ENCODE measurements at regions not wholly inside any gene's neighbourhood (a gene's known extent, or its start where the extent isn't known, plus 50 kb on each side); places are given as distances from the start of the nearest gene placed in this dataset.

DNA sequence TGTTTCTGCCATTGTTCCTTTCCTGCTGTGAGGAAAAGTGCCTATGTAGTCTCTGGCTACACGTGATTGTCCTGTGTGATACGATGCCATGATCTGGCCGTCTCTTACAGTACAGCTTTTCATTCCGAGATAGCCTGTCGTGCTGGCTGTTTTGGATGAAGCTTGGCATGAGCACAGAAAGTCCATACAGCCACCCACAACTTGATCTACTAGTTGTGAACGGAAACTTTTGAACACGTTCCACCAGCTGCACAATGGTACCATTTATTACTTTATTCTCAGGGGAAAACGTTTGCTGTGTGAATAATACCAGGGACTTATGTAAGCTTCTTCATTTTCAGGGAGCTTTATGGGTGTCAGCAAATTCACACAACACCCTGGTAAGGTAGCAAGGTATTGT is 217.6 kb upstream of the ANKRD55 start:
- TF ChIP-seq GATA2 (IDR thresholded peaks at IDR 0.05; ENCODE audit: low read depth, low read length) (no peak), GATA3 (IDR thresholded peaks at IDR 0.05; ENCODE audit: low read depth, low read length) (no peak)

All from SH-SY5Y (cell line).